ENCODE measurements at regions not wholly inside any gene's neighbourhood (a gene's known extent, or its start where the extent isn't known, plus 50 kb on each side); places are given as distances from the start of the nearest gene placed in this dataset.
"Not testable (repeated sequence)": the region's sequence is repeated elsewhere in the genome, so short reads cannot be mapped to it uniquely, and the experiment has no call there.

GRCh38 chr20:25868650-25868979, 172.0 kb upstream of the ZNF337 start:
- H3K9me3 Mint-ChIP-seq; H3K79me2 ChIP-seq (replicated peaks; ENCODE audit: insufficient read depth); H3K36me3 ChIP-seq (ENCODE audit: insufficient read depth); H3K27ac ChIP-seq (ENCODE audit: low read depth); H3K9me2 ChIP-seq (ENCODE audit: insufficient read depth); H3K4me1 ChIP-seq (ENCODE audit: insufficient read depth); DNase-seq (ENCODE audit: low spot score); H3F3A ChIP-seq (replicated peaks; ENCODE audit: low read depth); H4K20me1 ChIP-seq (replicated peaks; ENCODE audit: insufficient read depth); ATAC-seq; H3K27ac Mint-ChIP-seq; H3K36me3 Mint-ChIP-seq (ENCODE audit: low read depth): not testable (repeated sequence)
- Histone ChIP-seq H3K4me3 (peak overlapping the region; percentile 81), H2AFZ (peak overlapping the region; percentile 99), H3K27me3 (ENCODE audit: insufficient read depth) (peaks cover 65% of the 10 kb centered on the region), H3K4me2 (peak overlapping the region; percentile 98)
- Mint-ChIP-seq H3K4me3 (peak overlapping the region; percentile 74), H3K27me3 (ENCODE audit: insufficient read depth, low read depth, poor library complexity) (peaks cover 57% of the 10 kb centered on the region), H3K4me1 (peaks cover 20% of the 10 kb centered on the region)

- no peaks in the 10 kb centered on the region for H3K36me3 ChIP-seq (ENCODE audit: insufficient read depth)
- H3K27me3 Mint-ChIP-seq (ENCODE audit: insufficient read depth, low read depth, poor library complexity), result peaks cover 63% of the 10 kb centered on the region
- no peaks in the 10 kb centered on the region for H3K79me2 ChIP-seq (replicated peaks; ENCODE audit: insufficient read depth)
- H3K4me2 ChIP-seq, result peak overlapping the region; percentile 98
- no peak overlapping the region for H3K27ac Mint-ChIP-seq
- H3K36me3 Mint-ChIP-seq (ENCODE audit: low read depth), result peaks cover 7% of the 10 kb centered on the region
- H4K20me1 ChIP-seq (replicated peaks; ENCODE audit: insufficient read depth), result no peaks in the 10 kb centered on the region
- no peaks in the 10 kb centered on the region for H3K4me1 ChIP-seq (ENCODE audit: insufficient read depth)
- no peaks in the 10 kb centered on the region for H3K9me2 ChIP-seq (ENCODE audit: insufficient read depth)
- peaks cover 22% of the 10 kb centered on the region for H3K4me1 Mint-ChIP-seq
- H3K27ac ChIP-seq (ENCODE audit: low read depth), result no peak overlapping the region
- peak overlapping the region; percentile 74 for H3K4me3 Mint-ChIP-seq
- DNase-seq (ENCODE audit: low spot score) (peak; percentile 88), ATAC-seq (peak; percentile 90)
- peak overlapping the region; percentile 81 for H3K4me3 ChIP-seq
- peaks cover 71% of the 10 kb centered on the region for H3K27me3 ChIP-seq (ENCODE audit: insufficient read depth)
- peaks cover 9% of the 10 kb centered on the region for H3K9me3 Mint-ChIP-seq
- no peaks in the 10 kb centered on the region for H3F3A ChIP-seq (replicated peaks; ENCODE audit: low read depth)
- H2AFZ ChIP-seq, result peak overlapping the region; percentile 99
- TF ChIP-seq ZNF114 (CRISPR knock-in tag; IDR thresholded peaks at IDR 0.05) (no peak), EZH2 (IDR thresholded peaks at IDR 0.05; ENCODE audit: low read depth, unreplicated experiment) (no peak), CTCF (conservative IDR thresholded peaks at IDR 0.05; ENCODE audit: low read depth in 2 of 2) (no peak), STAT1 (IDR thresholded peaks at IDR 0.05; ENCODE audit: unreplicated experiment) (no peak), POLR2AphosphoS5 (IDR thresholded peaks at IDR 0.05; ENCODE audit: low read depth) (no peak), CREB1 (CRISPR knock-in tag; IDR thresholded peaks at IDR 0.05; ENCODE audit: low read depth) (no peak), ZNF331 (CRISPR knock-in tag; IDR thresholded peaks at IDR 0.05; ENCODE audit: low read depth) (no peak), ETS1 (IDR thresholded peaks at IDR 0.05) (no peak), REST (IDR thresholded peaks at IDR 0.05; ENCODE audit: unreplicated experiment) (no peak), JUNB (IDR thresholded peaks at IDR 0.05; ENCODE audit: unreplicated experiment) (no peak), NANOG (IDR thresholded peaks at IDR 0.05; ENCODE audit: borderline replicate concordance) (no peak)
Observed at GRCh38 chr20:25867776-25868649, 171.4 kb upstream of the ZNF337 start.

Data from GM23338 (cell line).